GM21390 (cell line): ENCODE measurements at regions not wholly inside any gene's neighbourhood (a gene's known extent, or its start where the extent isn't known, plus 50 kb on each side); places are given as distances from the start of the nearest gene placed in this dataset.

Experiments
- ATAC-seq: cut with Tn5 transposase; IDR thresholded peaks from one replicate; pipeline ENCODE4 v1.9.1; 2021; ENCODE audit not compliant: unreplicated experiment

GRCh38 chr9:91065231-91066041 lies 263.8 kb downstream of the SYK start:
- ATAC-seq: no peak

GRCh38 chr9:91066042-91066415 lies 264.4 kb downstream of the SYK start:
- ATAC-seq: no peak

GRCh38 chr9:91066856-91067255 lies 265.2 kb downstream of the SYK start:
- no peak for ATAC-seq

GRCh38 chr9:91067306-91067860 lies 265.8 kb downstream of the SYK start:
- ATAC-seq: no peak

GRCh38 chr9:91071184-91071990 lies 269.8 kb downstream of the SYK start:
- ATAC-seq: no peak

GRCh38 chr9:91073049-91073810 lies 271.6 kb downstream of the SYK start:
- no peak for ATAC-seq

GRCh38 chr9:91073811-91074771 lies 272.5 kb downstream of the SYK start:
- ATAC-seq: no peak

- no peak for ATAC-seq
Observed at GRCh38 chr9:91074866-91075265, 273.2 kb downstream of the SYK start.

- ATAC-seq: no peak
Observed at GRCh38 chr9:91075279-91075678, 273.7 kb downstream of the SYK start.

- ATAC-seq: no peak
Observed at GRCh38 chr9:91077624-91078368, 276.2 kb downstream of the SYK start.

GRCh38 chr9:91078369-91078695 lies 276.7 kb downstream of the SYK start:
- no peak for ATAC-seq

- no peak for ATAC-seq
Observed at GRCh38 chr9:91082731-91083130, 279.0 kb downstream of the AUH start.

GRCh38 chr9:91084896-91085516 lies 276.7 kb downstream of the AUH start:
- ATAC-seq: no peak

GRCh38 chr9:91085517-91086291 lies 276.0 kb downstream of the AUH start:
- no peak for ATAC-seq

- ATAC-seq: no peak
Observed at GRCh38 chr9:91086657-91087461, 274.9 kb downstream of the AUH start.

- no peak for ATAC-seq
Observed at GRCh38 chr9:91087462-91087759, 274.3 kb downstream of the AUH start.

GRCh38 chr9:91089405-91090129 lies 272.2 kb downstream of the AUH start:
- no peak for ATAC-seq
